GM21447 (cell line): ENCODE measurements at regions not wholly inside any gene's neighbourhood (a gene's known extent, or its start where the extent isn't known, plus 50 kb on each side); places are given as distances from the start of the nearest gene placed in this dataset.
"Not testable (repeated sequence)": the region's sequence is repeated elsewhere in the genome, so short reads cannot be mapped to it uniquely, and the experiment has no call there.

Experiments
- ATAC-seq: cut with Tn5 transposase; IDR thresholded peaks from one replicate; pipeline ENCODE4 v1.9.1; 2021; ENCODE audit not compliant: unreplicated experiment

DNA sequence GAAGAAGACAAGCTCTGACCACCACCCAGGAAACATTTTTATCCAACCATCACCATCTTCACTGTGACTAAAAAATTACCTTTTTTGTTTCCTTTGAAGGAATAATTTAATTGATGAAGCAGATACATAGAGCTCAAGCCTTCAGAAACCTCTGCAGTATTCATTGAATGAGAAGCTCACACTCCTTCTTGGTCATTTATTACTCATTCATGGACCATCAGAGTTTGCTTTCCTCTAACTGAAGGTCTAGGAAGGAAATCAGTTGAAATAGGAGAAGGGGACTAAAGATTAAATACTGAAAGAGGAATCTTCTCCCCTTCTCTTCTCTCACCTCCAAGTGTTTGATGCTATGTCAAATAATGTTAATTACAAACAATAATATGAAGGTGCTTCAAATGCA lies 290.6 kb upstream of the KLF3 start:
- no peak for ATAC-seq

DNA sequence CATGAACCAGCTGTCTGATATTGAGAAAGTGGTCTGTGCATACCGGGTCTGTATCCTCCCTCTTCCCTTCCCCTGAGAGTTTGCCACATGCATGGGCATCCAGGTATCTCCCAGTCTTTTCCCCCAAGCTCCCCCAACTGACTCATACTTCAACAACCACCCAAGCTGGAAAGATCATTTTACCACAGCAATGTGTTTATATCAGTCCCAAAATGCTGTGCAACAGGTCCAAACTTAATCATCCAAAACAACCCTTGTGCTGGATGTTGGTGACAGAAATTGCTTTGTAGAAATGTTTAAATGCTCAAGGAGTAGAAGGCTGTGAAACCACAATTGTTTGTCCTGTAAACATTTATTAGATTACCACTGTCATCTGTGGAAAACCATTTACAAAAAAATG lies 286.8 kb upstream of the KLF3 start:
- ATAC-seq, result no peak

DNA sequence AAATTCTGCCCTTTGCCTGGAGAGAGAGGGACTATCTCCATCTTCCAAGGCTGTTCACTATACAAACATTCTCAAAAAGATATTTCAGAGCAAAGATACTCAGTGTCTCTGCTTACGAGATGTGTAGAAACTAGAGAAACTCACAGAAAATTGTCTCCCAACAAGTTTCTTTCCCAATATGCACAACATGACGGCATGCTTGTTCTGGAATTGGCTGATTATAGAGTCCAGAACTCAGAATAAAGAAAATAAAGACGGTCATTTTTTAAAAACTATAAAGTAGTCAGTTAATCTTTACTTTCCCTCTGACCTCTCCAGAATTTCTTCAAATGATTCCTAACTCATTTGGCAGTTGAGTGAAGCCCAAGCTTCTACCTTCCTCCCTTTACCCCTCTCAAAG lies 285.5 kb upstream of the KLF3 start:
- ATAC-seq, result no peak

DNA sequence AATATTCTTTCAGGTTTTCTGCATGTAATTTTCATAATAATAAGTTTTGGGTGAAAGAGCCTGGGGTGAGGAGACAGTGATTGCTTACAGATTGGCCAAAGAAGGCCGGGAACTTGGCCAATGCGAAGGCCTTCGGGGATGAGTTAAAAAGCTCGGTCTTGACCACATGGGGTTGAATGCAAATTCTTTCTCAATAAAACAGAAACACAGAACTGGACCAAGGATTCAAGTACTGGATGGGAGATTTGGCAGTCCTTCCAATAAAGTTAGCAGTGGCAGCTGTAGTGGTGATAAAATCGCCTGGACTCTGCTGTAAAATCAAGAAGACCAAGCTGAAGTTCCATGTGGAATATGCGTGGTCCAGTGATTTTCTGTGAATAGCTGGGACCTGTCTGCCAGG lies 282.2 kb upstream of the KLF3 start:
- no peak for ATAC-seq

DNA sequence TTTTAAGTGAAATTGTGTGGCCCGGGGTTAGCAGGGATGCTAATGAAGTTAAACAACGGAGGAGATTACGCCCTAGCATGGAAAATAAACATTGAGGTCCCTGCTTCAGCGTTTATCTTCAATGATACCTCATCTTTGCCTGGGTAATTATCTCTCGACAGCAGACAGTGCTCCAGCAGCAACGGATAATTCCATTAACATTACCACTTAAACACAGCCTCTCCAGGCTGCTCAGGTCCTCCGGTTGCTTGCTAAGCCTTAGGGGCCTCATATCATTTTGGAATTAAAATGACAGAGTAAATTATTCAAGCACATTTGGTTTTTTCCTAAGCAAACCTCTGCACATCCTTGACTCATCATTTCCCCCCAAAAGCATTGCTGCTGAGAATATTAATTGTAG lies 281.5 kb upstream of the KLF3 start:
- no peak for ATAC-seq

DNA sequence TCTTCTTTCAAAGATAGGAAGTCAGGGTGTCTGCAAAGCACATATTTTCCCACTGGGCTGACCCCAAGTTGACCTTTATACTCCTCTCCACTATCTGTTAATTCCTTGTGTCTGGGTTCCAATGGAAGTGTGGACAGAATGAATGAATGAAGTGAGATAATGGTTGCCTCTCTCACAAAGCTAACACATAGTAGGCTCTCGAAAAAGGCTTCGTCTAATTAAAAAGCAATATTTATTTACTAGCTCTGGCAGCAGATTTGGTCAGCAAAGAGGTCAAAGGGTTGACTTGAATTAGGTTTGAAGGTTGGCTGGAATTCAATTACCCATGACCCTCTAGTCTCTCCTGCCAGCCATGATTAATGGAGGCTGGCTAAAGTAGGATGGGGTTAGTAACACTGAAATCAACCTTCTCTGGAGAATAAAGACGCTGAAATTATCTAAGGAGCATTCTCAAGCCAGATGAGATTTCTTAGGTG lies 280.3 kb upstream of the KLF3 start:
- no peak for ATAC-seq

DNA sequence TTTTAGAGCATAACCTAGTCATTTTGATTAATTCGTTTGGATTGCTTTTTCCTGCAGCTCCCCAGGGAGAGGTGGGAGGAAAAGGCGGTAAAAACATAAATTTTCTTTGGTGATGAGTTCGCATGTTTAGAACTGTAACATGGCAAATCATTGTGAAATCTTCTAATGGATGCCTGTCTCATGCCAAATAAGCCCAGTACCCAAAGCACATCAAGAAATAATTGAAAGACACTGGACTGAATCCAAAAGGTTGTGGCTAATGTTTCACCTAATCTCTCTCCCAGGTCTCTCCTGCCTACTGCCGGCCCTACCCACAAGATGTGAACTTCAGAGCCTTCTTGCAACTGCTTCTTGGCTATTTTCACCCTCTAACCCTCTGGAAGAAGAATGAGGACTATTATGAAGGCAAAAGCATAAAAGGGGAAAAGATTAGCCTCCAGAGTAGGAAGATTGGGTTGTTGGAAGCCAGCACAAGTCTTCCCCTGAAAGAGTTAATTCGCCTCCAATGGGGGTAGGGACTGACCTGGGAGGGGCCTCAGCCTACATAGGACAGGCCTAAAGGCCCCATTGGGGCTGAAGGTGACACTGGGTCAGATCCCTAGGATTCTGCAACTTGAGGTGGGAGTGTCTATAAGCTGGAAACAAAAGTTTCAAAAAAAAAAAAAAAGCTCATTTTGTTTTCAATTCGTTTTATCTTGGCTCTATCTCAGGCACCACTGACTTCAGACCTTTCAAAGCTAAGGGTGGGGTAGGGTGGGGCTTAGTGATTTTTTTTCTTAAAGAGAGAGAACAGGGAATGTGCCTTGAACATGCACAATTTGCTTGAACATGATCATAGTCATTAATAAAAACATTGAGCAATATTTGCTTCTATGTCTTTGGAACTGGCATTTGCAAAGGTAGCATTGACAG lies 278.6 kb upstream of the KLF3 start:
- ATAC-seq, result no peak

- ATAC-seq, result no peak
These were observed 277.9 kb upstream of the KLF3 start for GRCh38 chr4:38386005-38386551.

GRCh38 chr4:38386654-38387188 lies 277.3 kb upstream of the KLF3 start:
- no peak for ATAC-seq

- ATAC-seq, result no peak
These were observed 276.7 kb upstream of the KLF3 start for GRCh38 chr4:38387348-38387747.

DNA sequence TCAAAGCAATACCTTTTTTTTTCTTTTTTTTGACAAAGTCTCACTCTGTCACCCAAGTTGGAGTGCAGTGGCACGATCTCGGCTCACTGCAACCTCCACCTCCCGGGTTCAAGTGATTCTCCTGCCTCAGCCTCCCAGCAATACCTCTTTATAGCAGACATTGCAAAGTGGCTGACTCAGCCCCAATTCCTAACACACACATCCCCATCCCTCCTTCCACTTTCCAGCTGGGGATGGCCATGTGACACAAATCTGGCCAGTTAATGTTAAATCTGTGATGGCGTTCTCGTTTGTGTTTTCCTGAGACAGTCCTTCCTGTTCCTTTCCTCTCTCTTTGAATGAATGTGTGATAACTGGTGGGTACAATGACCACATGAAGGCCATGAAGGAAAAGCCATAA lies 276.2 kb upstream of the KLF3 start:
- no peak for ATAC-seq

- not testable (repeated sequence) for ATAC-seq
These were observed 275.1 kb upstream of the KLF3 start for GRCh38 chr4:38388907-38389306.

GRCh38 chr4:38390969-38391545 lies 272.9 kb upstream of the KLF3 start:
- ATAC-seq, result no peak

DNA sequence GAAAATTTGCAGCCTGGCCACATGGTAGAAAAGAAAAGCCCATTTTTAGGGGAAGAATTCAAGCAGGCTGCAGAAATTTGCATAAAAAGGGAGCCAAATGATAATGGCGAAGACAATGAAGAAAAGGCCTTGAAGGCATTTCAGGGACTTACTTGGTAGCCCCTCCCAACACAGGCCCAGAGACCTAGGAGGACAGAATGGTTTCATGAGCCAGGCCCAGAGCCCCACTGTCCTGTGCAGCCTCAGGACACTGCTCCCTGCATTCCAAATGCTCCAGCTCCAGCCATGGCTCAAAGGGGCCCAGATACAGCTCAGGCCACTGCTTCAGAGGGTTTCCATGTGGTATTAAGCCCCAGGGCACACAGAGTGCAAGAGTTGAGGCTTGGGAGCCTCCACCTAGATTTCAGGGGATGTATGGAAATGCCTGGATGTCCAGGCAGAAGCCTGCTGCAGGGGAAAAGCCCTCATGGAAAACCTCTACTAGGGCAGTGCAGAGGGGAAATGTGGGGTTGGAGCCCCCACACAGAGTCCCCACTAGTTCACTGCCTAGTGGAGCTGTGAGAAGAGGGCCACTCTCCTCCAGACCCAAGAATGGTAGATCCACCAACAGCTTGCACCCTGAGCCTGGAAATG lies 271.7 kb upstream of the KLF3 start:
- no peak for ATAC-seq

DNA sequence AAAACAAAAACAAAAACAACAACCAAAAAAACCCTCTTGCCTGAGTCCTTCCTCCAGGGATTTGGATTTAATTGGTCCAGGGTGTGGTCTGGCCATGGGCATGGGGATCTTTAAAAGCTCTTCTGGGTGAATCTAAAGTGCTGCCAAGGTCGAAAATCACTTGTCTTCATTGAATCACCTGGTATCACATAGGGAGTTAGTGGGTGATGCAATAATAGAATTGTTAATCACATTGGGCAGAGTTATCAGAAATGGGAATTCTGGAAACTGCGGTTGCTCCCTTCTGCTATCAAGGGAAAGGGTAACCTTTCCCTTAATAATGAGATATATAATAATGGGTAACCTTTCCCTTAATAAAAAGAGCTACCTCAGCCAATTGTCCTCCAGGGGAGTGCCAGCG lies 267.9 kb upstream of the KLF3 start:
- no peak for ATAC-seq

DNA sequence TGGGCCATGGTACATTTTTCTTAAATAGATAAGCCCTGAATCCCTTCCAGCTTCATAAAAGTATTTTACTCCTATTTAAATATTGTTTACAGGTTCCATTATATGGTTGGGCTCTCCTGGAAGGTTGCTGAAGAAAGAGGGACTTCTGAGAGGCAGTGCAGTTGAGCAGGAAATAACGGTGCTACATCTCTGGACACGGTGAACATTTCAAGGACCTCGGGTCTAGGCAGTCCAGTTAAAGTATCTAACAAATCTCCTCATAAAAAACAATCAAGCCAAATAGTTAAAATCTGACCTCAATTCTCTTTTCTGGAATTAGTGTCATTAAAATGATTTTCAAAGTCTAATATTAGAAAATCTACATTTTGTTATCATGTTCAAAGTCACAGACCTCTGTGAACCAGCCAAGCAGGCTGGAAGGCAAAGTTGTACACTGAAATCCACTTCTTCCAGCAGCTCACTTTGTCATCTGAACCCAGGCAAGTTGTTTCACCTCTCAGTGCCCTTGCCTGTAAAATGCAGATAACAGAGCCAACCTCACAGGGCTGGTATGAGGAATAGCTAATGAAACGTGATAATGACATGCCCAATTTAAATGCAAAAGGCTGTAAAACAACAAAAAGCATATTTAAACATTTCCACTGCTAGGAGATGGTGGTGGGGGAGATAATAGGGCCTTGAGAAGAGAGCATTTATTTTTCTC lies 267.0 kb upstream of the KLF3 start:
- no peak for ATAC-seq

DNA sequence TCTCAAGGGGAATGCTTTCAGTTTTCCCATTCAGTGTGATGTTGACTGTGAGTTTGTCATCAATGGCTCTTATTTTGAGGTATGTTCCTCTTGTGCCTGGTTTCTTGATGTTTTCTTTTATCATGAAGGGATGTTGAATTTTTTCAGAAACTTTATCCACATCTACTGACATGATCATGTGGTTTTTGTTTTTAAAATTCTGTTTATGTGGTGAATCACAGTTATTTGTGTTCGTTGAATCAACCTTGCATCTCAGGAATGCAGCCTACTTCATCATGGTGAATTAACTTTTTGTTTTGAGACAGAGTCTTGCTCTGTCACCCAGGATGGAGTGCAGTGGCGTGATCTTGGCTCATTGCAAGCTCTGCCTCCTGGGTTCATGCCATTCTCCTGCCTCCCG lies 263.1 kb upstream of the KLF3 start:
- no peak for ATAC-seq

DNA sequence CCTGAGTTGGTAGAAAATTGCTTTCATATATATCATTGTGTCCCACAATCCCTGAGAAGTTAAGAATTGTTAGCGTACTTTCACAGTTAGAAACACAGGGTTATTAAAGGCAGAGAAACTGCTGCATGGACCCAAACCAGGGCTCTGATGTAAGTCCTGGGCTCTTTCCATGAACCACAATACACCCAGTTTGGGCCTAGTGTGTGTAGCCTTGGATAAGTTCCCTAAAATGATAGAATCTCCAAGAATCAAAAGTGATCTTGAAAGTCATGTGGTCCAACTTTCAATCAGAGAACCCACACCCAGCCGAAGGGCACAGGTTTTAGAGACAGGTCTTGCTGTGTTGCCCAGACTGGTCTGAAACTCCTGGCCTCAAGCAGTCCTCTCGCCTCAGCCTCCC lies 257.8 kb upstream of the KLF3 start:
- no peak for ATAC-seq

- ATAC-seq, result no peak
These were observed 254.1 kb upstream of the KLF3 start for GRCh38 chr4:38409852-38410251.

DNA sequence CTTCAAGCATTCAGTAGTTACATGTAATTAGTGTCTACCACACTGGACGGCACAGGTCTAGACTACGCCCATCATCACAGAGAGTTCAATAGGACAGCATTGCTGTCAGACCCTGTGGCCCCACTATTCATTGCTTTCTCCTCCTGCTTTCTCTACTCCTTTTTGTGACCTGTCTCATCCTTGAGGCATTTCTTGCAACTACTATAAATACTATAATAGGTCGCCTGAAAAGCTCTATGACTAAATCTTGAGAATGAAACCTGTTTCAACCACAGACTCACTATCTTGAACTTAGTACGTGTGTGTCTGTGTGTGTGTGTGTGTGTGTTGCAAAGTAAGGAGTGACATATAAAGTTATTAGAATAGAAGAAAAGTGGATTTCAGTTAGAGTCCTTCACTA lies 252.9 kb upstream of the KLF3 start:
- ATAC-seq, result peak; percentile 63

DNA sequence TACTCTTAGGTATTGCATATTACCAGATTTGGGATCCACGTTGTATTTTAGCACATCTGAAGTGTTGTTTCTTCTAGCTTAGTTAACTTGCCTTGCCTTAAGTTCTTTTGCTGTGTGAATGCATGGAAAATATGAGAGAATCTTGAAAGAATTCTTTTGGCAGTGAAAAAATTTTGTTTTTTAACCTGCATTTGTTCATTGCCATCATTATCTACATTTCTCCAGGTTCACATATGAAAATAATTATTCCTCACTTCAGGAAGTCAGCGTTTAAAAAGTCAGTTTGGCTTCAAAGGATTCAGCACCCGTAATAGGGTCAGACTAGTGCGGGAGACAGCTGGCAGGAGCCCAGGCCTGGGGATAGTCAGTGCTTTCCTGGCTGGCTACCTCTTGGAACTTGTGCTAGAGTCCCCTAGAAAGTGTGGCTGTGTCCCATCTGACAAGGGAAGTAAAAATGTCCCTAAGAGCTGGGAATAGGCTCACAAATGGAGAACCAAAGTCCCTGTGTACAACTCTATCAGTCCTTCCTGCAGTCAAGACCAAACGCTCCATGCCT lies 251.9 kb upstream of the KLF3 start:
- no peak for ATAC-seq
